Panc1 (cell line): ENCODE measurements at regions not wholly inside any gene's neighbourhood (a gene's known extent, or its start where the extent isn't known, plus 50 kb on each side); places are given as distances from the start of the nearest gene placed in this dataset.

ENCODE experiments used
- ATAC-seq: fragments of 200-7000 bp; cut with Tn5 transposase; 2 replicates; pipeline ENCODE4 v1.9.1; 2020; ENCODE audit warnings: mild to moderate bottlenecking, moderate library complexity
- BruUV-seq: library from RNA; stranded (reverse); fragments of 400-500 nt; replicated peaks from 2 replicates; lab custom pipeline; 2021; lab: Mats Ljungman, UMichigan
- CTCF ChIA-PET: fragments of 300-600 bp; sonication (Branson Sonifier 250); formaldehyde crosslinking; loops from one replicate; lab custom pipeline; 2022; ENCODE audit warnings: antibody characterized with exemption; lab: Charles Lee
- POLR2A ChIA-PET: fragments of 300-600 bp; sonication (Branson Sonifier 250); formaldehyde crosslinking; loops from one replicate; lab custom pipeline; 2022; ENCODE audit warnings: antibody characterized with exemption; lab: Charles Lee
- DNase-seq: peaks from one replicate; pipeline ENCODE4 v3.0.0-alpha.2; 2010; ENCODE audit warnings: low read depth, low spot score
- H3K27ac ChIP-seq: 2 replicates; pipeline ENCODE4 v1.5.1; 2011; ENCODE audit warnings: mild to moderate bottlenecking, low read length, inconsistent platforms
- H3K27me3 ChIP-seq: fragments of 200-500 bp; sonication (Bioruptor generic); 2 replicates; pipeline ENCODE4 v1.6.0; 2014; ENCODE audit warnings: low read length, inconsistent platforms; ENCODE audit not compliant: control insufficient read depth, insufficient read depth
- H3K36me3 ChIP-seq: fragments of 200-500 bp; sonication (Bioruptor generic); 2 replicates; pipeline ENCODE4 v1.5.1; 2014; ENCODE audit warnings: inconsistent platforms, mild to moderate bottlenecking, low read length, moderate library complexity; ENCODE audit not compliant: control insufficient read depth, insufficient read depth
- H3K4me1 ChIP-seq: 2 replicates; pipeline ENCODE4 v1.5.1; 2011; ENCODE audit warnings: inconsistent platforms, mild to moderate bottlenecking, low read length, moderate library complexity; ENCODE audit not compliant: control insufficient read depth, insufficient read depth
- H3K4me3 ChIP-seq, 2 experiments: 2 replicates each; pipeline ENCODE4 v1.5.1; 2011 to 2012; ENCODE audit warnings: low read depth in 2 of 2, low read length in 2 of 2, mild to moderate bottlenecking in 2 of 2, inconsistent platforms in 1 of 2, moderate library complexity in 1 of 2
- H3K9me3 ChIP-seq: fragments of 200-500 bp; sonication (Bioruptor generic); 2 replicates; pipeline ENCODE4 v1.5.1; 2014; ENCODE audit warnings: low read depth, mild to moderate bottlenecking, inconsistent platforms, low read length, moderate library complexity; ENCODE audit not compliant: control insufficient read depth, insufficient read depth
- CTCF ChIP-seq: fragments of 450-650 bp; IDR thresholded peaks from 2 replicates; pipeline ENCODE4 v1.5.1; 2017; ENCODE audit warnings: mild to moderate bottlenecking
- POLR2AphosphoS5 ChIP-seq: IDR thresholded peaks from 2 replicates; pipeline ENCODE4 v1.6.1; 2012; ENCODE audit warnings: mild to moderate bottlenecking, low read depth, low read length, moderate library complexity
- REST ChIP-seq, 2 experiments: IDR thresholded peaks; 2 replicates each; pipeline ENCODE4 v1.6.1; 2011 to 2012; ENCODE audit warnings: low read depth in 2 of 2, control low read depth in 1 of 2, low read length in 1 of 2, mild to moderate bottlenecking in 1 of 2, moderate library complexity in 1 of 2; ENCODE audit not compliant: insufficient read depth in 1 of 2
- SIN3A ChIP-seq: IDR thresholded peaks from 2 replicates; pipeline ENCODE4 v1.6.1; 2012; ENCODE audit warnings: low read depth, mild to moderate bottlenecking, low read length, moderate library complexity, borderline replicate concordance; ENCODE audit not compliant: insufficient read depth
- TCF7L2 ChIP-seq: IDR thresholded peaks from 2 replicates; pipeline ENCODE4 v1.6.1; 2011; ENCODE audit warnings: mild to moderate bottlenecking, low read depth, low read length, inconsistent platforms
- in situ Hi-C: cut with HindIII; loops from 2 replicates; pipeline ENCODE4 v1.10.0; 2016; ENCODE audit warnings: low sequenced_read_pairs, low pct_unique_long_range_greater_than_20kb
- intact Hi-C: fragments of 100-400 bp; cut with micrococcal nuclease; formaldehyde crosslinking; loops from one replicate; pipeline ENCODE4 v1.10.0; 2022; ENCODE audit not compliant: unreplicated experiment

- CTCF ChIA-PET = no interaction called here
- intact Hi-C loops = loop anchor here (10.0 kb wide), 1 partner anchor 245 kb away; no protein-coding TSS in a partner anchor
Measured at GRCh38 chr6:159469443-159469842, 223.6 kb downstream of the SOD2 start.

GRCh38 chr6:159468994-159469393, 224.0 kb downstream of the SOD2 start:
- intact Hi-C loops = loop anchor here (10.0 kb wide), 1 partner anchor 244 kb away; no protein-coding TSS in a partner anchor
- H3K27ac ChIP-seq = no peak overlapping the region
- no peak for TF ChIP-seq CTCF
- no peak for TF ChIP-seq POLR2AphosphoS5
- TF ChIP-seq SIN3A = no peak
- TF ChIP-seq REST (IDR thresholded peaks at IDR 0.05; ENCODE audit: insufficient read depth in 1 of 2, low read depth in 2 of 2, low read length in 1 of 2) = no peak
- no peak for TF ChIP-seq TCF7L2
- no TSS peak for BruUV-seq
- ChIA-PET CTCF (no interaction called here), POLR2A (no interaction called here)
- H3K27me3 ChIP-seq = no peaks in the 10 kb centered on the region
- ATAC-seq (no peak), DNase-seq (no peak)
- no peaks in the 10 kb centered on the region for H3K9me3 ChIP-seq
- no peaks in the 10 kb centered on the region for H3K4me1 ChIP-seq
- in situ Hi-C loops = no loop called here
- no peaks in the 10 kb centered on the region for H3K36me3 ChIP-seq
- no peak overlapping the region for H3K4me3 ChIP-seq

More at GRCh38 chr6:159469443-159469842, 223.6 kb downstream of the SOD2 start:
- in situ Hi-C loops = no loop called here
- TF ChIP-seq SIN3A (no peak), CTCF (no peak), POLR2AphosphoS5 (no peak), TCF7L2 (no peak), REST (IDR thresholded peaks at IDR 0.05; ENCODE audit: insufficient read depth in 1 of 2, low read depth in 2 of 2, low read length in 1 of 2) (no peak)
- H3K9me3 ChIP-seq = no peaks in the 10 kb centered on the region
- no peaks in the 10 kb centered on the region for H3K4me1 ChIP-seq
- DNase-seq = no peak
- H3K27ac ChIP-seq = no peak overlapping the region
- H3K36me3 ChIP-seq = no peaks in the 10 kb centered on the region
- POLR2A ChIA-PET = no interaction called here
- no peaks in the 10 kb centered on the region for H3K27me3 ChIP-seq
- H3K4me3 ChIP-seq = no peak overlapping the region
- ATAC-seq = no peak
- BruUV-seq = no TSS peak
